Spleen (tissue), 7 donors: ENCODE measurements at regions not wholly inside any gene's neighbourhood (a gene's known extent, or its start where the extent isn't known, plus 50 kb on each side); places are given as distances from the start of the nearest gene placed in this dataset.

ENCODE experiments used
- CTCF ChIP-seq, 11 experiments: fragments of 200-600 bp in 7 of 11; fragments of 450-650 bp in 4 of 11; sonication (generic) in 4 of 11; IDR thresholded peaks in 8 of 11; conservative IDR thresholded peaks in 3 of 11; 1 replicate in 7 of 11; 2 replicates in 4 of 11; pipeline versions ENCODE4 v1.4.0 to v1.8.0; 2016 to 2021; ENCODE audit warnings: antibody characterized with exemption in 11 of 11, inconsistent platforms in 4 of 11, mild to moderate bottlenecking in 1 of 11
- POLR2A ChIP-seq, 3 donors: fragments of 450-650 bp; IDR thresholded peaks; one replicate each; pipeline ENCODE4 v1.5.1; 2017; ENCODE audit warnings: antibody characterized with exemption in 3 of 3, mild to moderate bottlenecking in 1 of 3
- donor health status: DM: no; HTN: no; CAD: no; lungs with moderate emphysema.
- donor health status: DM: no; HTN: no; CAD: no.
- donor health status: DM: no; HTN: no; CAD: no.

GRCh38 chr6:62528894-62529526, 243.0 kb upstream of the KHDRBS2 start:
- TF ChIP-seq CTCF (IDR thresholded peaks at IDR 0.05 in 8 of 11, conservative IDR thresholded peaks at IDR 0.05 in 3 of 11): no peak
- TF ChIP-seq POLR2A (IDR thresholded peaks at IDR 0.05): no peak
